HG02571 (cell line): ENCODE measurements at regions not wholly inside any gene's neighbourhood (a gene's known extent, or its start where the extent isn't known, plus 50 kb on each side); places are given as distances from the start of the nearest gene placed in this dataset.
"Not testable (repeated sequence)": the region's sequence is repeated elsewhere in the genome, so short reads cannot be mapped to it uniquely, and the experiment has no call there.

Experiments
- ATAC-seq: cut with Tn5 transposase; IDR thresholded peaks from one replicate; pipeline ENCODE4 v1.9.1; 2021; ENCODE audit warnings: mild to moderate bottlenecking, moderate library complexity; ENCODE audit not compliant: unreplicated experiment

DNA sequence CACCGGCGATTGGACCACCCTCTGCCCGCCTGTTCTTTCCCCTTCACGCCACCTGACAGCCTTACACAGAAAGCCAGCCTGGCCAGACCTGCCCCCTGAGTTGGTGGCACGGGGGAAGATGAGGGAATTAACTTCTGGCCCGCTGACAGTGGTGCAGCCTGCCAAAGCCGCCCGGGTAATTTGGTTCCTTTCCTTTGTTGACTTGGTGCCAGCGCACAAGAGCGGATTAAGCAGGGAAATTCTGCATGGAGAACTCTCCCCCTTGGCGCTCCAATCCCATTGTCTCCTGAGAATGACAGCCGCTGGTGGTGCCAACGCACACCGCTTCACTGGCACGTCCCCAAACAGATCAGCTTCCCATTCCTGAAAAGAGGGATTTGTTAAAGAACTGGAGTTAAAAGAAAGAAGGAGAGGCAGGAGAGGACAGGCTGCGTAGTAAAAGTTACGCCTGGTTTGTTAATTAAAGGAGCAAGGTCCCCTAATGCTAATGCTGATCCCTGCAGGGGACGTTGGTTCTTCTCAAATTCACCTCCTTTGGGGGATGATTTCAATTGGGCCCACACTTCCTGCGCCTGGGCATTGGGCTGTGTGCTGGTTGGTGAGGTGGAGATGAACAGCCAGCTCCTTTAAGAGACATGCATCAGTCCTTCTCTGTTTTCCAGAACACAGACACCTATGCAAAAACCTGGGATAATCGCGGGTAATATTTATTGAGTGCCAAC is 286.8 kb downstream of the MYCN start:
- ATAC-seq, result no peak

GRCh38 chr2:16226381-16226780 is 286.0 kb downstream of the MYCN start:
- no peak for ATAC-seq

DNA sequence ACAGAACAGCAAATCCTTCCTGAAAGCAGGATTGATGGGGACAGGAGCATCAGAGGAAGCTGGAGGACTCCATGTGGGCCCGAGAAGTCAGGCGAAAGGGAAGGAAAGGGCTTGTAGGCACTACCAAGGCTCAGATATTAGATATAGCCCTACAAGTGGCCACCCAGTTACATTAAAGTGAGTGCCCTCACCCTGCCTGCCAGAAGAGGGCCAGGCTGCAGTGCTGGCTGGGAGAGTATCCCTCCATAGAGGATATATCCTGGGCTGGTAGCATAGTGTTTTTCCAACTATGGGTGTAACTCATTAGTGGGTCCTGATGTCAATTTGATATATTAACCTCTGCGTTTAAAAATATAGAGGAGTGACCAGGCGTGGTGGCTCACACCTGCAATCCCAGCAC is 285.2 kb downstream of the MYCN start:
- no peak for ATAC-seq

- ATAC-seq, result no peak
Observed at GRCh38 chr2:16225071-16225470, 284.7 kb downstream of the MYCN start.

DNA sequence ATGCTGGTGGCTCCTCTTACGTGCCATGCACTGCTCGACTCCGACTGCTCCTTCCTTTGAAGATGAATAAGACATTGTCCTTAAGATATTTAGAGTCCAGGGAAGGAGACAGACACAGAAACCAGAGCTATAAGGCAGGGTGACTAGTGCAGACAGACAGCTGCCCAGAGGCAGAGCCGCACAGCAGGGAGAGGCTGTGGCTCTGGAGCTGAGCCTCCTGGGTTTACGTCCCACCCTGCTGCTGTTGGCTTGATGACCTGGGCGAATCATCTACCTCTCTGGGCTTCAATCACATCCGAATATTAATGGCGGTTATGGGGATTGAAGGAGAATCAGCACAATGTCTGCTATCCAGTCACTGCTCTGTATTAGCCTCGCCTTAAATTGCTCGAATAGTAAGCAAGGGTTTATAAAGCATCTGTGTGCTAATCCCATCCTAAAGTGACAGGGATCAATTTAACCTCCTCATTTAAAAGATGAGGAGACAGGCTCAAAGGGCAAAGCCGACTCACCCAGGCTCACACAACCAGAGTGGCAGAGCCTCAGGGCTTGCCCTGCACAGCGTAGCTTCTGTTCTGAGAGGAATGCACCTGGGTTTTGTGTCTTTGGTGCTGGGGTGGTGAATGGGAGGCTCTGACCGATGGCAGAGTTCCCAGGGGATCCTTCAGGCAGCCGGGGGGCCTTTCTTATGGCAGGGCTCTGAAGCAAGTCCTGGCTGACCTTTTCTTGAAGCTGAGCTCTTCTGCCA is 284.1 kb downstream of the MYCN start:
- ATAC-seq, result no peak

GRCh38 chr2:16223841-16224177 is 283.5 kb downstream of the MYCN start:
- no peak for ATAC-seq

- ATAC-seq, result no peak
Observed at GRCh38 chr2:16223161-16223840, 283.0 kb downstream of the MYCN start.

DNA sequence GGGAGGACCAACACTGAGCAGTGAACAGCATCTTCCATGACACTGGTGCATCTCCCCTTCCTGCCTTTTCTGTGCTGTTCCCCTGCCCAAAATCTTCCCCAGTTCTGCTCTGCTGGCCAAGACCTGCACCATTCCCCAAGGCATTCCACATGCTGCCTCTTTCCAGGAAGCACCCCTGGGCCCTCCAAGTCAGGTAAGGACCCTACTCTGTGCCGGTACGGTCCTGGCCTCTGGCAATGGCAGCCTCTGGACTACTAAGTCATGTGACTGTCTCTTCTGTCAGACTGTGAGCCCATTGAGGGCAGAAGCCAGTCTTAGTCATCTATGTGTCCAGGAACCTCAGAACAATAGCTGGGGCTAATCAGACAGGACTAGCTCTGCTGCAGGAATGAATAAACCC is 282.0 kb downstream of the MYCN start:
- no peak for ATAC-seq

GRCh38 chr2:16221461-16222010 is 281.2 kb downstream of the MYCN start:
- no peak for ATAC-seq

DNA sequence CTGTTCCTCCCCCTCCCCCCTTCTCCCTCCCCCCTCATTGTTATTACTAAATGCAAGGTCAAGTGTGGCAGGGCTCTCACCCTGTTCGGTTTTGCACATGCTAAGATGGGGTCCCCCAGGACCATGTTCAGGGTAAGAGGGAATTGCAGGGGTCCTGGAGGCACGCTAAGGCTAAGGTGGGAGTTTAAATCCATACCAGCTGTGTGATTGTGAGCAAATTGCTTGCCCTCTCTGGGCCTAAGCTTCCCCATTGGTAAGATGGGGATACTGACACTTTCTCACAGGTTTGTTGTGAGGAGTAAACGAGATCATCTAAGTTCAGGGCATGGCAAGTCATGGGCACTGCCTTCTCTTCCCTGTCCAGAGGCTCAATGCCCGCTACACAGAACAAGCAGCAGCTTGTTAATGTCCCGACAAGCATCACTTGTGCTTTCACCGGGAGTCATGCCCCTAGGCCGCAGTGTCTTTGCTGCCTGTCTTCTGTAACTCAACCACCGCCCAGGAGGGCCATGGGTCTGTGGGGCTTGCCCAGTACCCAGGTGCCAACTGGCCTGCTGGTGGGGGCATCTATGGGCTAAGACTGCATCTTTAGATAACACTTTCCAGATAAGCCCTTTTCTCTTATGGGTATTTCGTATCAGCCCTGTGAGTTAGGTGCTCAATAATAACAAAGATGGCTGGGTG is 279.1 kb downstream of the MYCN start:
- ATAC-seq, result no peak

- no peak for ATAC-seq
Observed at GRCh38 chr2:16218625-16219024, 278.3 kb downstream of the MYCN start.

DNA sequence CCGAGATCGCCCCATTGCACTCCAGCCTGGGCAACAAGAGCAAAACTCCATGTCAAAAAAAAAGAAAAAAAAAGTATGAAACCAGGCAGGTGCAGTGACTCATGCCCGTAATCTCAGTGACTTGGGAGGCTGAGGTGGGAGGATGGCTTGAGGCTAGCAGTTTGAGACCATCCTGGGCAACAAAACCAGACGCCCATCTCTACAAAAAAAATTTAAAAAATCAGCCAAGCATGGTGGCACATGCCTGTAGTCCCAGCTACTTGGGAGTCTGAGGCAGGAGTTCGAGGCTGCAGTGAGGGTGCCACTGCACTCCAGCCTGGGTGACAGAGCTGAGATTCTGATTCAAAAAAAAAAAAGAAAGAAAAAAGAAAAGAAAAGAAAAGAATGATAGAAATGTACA is 277.8 kb downstream of the MYCN start:
- no peak for ATAC-seq

- not testable (repeated sequence) for ATAC-seq
Observed at GRCh38 chr2:16217741-16218140, 277.4 kb downstream of the MYCN start.

GRCh38 chr2:16217291-16217690 is 276.9 kb downstream of the MYCN start:
- ATAC-seq, result no peak

DNA sequence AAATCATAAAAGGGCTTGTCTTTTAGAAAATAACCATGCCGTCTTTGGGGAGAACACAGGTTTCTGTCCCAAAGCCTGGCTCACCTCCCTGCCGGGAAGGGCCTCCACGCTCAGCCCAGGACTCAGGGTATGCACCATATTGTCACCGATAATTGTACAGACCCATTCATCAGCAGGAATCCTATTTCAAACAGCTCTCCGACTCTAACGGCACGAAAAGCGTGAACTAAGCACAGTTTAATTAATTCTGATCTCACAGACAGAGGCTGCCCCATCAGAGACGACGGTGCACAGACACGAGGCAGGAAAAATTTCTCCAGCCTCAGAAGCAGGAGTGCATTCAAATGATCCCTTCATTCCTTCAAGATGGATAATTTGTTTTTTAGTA is 276.2 kb downstream of the MYCN start:
- no peak for ATAC-seq

GRCh38 chr2:16215902-16216557 is 275.7 kb downstream of the MYCN start:
- ATAC-seq, result no peak

- no peak for ATAC-seq
Observed at GRCh38 chr2:16214861-16215260, 274.5 kb downstream of the MYCN start.

GRCh38 chr2:16214391-16214790 is 274.0 kb downstream of the MYCN start:
- ATAC-seq, result no peak

DNA sequence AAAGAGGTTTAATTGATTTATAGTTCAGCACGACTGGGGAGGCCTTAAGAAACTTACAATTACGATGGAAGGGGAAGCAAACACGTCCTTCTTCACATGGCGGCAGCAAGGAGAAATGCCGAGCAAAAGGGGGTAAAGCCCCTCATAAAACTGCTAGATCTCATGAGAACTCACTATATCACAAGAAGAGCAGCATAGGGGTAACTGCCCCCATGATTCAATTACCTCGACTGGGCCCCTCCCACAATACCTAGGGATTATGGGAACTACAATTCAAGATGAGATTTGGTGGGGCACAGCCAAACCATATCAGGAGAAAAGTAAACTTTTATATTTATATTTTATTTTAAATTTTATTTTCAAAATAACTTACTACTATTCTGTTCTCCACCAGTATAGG is 272.0 kb downstream of the MYCN start:
- ATAC-seq, result no peak

DNA sequence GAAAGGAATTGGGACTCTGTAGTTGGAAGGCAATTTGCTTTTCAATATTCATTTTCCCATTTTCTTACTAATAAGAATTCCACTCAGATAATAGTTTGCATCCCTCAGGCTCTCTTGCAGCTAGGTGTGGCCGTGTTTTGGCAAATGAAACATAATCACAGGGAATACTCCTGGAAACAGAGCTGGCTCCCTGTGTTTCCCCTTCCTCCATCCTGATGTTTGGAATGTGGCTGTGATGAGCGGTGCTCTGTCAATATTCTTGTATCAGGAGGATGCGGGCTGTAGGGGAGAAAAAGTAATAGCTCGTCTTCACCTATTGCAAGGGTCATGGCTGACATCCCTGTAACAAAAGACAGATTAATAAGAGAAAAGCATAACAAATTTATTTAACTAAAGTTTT is 271.0 kb downstream of the MYCN start:
- ATAC-seq, result no peak

DNA sequence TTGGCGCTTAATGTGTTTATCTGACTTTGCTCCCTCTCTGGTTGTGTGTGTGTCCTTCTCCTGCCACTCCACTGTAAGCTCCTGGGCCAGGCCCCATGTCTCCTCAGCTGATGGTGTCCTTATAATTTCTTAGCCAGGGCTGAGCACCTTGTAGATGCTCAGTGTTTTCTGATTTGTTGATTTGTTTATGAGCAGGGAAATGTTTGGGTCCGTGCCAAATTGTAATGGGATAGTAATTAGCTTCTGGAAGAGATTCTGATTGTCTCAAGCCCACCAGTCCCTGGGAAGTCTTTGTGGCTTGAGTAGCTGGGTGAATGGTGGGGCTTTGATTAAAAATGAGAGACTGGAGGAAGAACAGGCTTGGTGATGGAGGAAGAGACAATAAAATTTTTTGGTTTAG is 270.5 kb downstream of the MYCN start:
- no peak for ATAC-seq
